HEK293 (cell line): ENCODE measurements at regions not wholly inside any gene's neighbourhood (a gene's known extent, or its start where the extent isn't known, plus 50 kb on each side); places are given as distances from the start of the nearest gene placed in this dataset.

Source experiments
- ZNF169 ChIP-seq: fragments of 450-650 bp; formaldehyde crosslinking; IDR thresholded peaks from 2 replicates; pipeline ENCODE4 v1.5.1; 2016; ENCODE audit warnings: missing biosample characterization, missing genetic modification characterization
- ZNF202 ChIP-seq: fragments of 450-650 bp; formaldehyde crosslinking; IDR thresholded peaks from 2 replicates; pipeline ENCODE4 v1.5.1; 2016; ENCODE audit warnings: missing biosample characterization, missing genetic modification characterization, borderline replicate concordance
- ZNF274 ChIP-seq, 2 experiments: fragments of 200-500 bp in 1 of 2; fragments of 450-650 bp in 1 of 2; sonication (Bioruptor generic) in 1 of 2; formaldehyde crosslinking in 1 of 2; IDR thresholded peaks; 2 replicates each; pipeline versions ENCODE4 v1.5.1 to v1.6.1; 2014 to 2016; ENCODE audit warnings: borderline replicate concordance in 1 of 2, inconsistent platforms in 1 of 2, low read length in 1 of 2, missing biosample characterization in 1 of 2, missing genetic modification characterization in 1 of 2
- ZNF677 ChIP-seq: fragments of 450-650 bp; IDR thresholded peaks from 2 replicates; pipeline ENCODE4 v1.5.0; 2018; ENCODE audit warnings: missing biosample characterization, mild to moderate bottlenecking, missing genetic modification characterization, moderate library complexity
- ZNF76 ChIP-seq: fragments of 450-650 bp; formaldehyde crosslinking; IDR thresholded peaks from 2 replicates; pipeline ENCODE4; 2016; ENCODE audit warnings: low read depth, missing biosample characterization, missing genetic modification characterization, borderline replicate concordance
- ZNF776 ChIP-seq: fragments of 450-650 bp; formaldehyde crosslinking; IDR thresholded peaks from 2 replicates; pipeline ENCODE4 v1.5.0; 2017; ENCODE audit warnings: missing biosample characterization, missing genetic modification characterization, borderline replicate concordance
- TF ChIP-seq, protein P1 (sequence below): fragments of 450-650 bp; formaldehyde crosslinking; IDR thresholded peaks from 2 replicates; pipeline ENCODE4 v1.5.1; 2016; ENCODE audit warnings: missing biosample characterization, missing genetic modification characterization
- TF ChIP-seq, protein P2 (sequence below): fragments of 450-650 bp; formaldehyde crosslinking; IDR thresholded peaks from 2 replicates; pipeline ENCODE4 v1.5.1; 2017; ENCODE audit warnings: missing biosample characterization, missing genetic modification characterization
- TF ChIP-seq, protein P3 (sequence below): fragments of 450-650 bp; formaldehyde crosslinking; IDR thresholded peaks from 2 replicates; pipeline ENCODE4 v1.5.1; 2016; ENCODE audit warnings: missing biosample characterization, missing genetic modification characterization, borderline replicate concordance

DNA sequence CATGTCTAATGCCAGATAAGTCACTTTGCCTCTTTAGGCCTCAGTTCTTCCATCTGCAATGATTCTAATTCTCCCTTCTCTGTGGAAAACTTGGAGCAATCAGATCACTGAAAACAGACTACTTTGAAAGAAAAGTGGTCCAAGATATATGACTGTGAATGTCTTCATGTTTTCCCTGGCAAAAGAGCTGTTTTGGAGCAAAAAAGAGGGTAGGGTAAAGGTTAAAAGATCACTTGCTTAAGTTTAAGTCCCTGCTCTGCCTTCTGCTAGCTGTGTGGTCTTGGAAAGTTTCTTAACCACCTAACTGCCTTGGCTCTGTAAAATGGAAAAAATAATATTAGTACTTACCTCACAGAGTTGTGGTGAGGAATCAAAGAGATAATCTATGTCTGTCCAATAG lies 140.3 kb upstream of the PAK3 start:
- TF ChIP-seq ZNF274 (IDR thresholded peaks at IDR 0.05; ENCODE audit: low read length) (no peak), ZNF274 (tag by site-specific recombination; IDR thresholded peaks at IDR 0.05; ENCODE audit: borderline replicate concordance) (no peak), ZNF169 (tag by site-specific recombination) (no peak), ZNF776 (tag by site-specific recombination) (no peak), ZNF76 (no peak), ZNF677 (tag by site-specific recombination) (no peak), ZNF202 (tag by site-specific recombination) (no peak)
- TF ChIP-seq, protein P1, sequence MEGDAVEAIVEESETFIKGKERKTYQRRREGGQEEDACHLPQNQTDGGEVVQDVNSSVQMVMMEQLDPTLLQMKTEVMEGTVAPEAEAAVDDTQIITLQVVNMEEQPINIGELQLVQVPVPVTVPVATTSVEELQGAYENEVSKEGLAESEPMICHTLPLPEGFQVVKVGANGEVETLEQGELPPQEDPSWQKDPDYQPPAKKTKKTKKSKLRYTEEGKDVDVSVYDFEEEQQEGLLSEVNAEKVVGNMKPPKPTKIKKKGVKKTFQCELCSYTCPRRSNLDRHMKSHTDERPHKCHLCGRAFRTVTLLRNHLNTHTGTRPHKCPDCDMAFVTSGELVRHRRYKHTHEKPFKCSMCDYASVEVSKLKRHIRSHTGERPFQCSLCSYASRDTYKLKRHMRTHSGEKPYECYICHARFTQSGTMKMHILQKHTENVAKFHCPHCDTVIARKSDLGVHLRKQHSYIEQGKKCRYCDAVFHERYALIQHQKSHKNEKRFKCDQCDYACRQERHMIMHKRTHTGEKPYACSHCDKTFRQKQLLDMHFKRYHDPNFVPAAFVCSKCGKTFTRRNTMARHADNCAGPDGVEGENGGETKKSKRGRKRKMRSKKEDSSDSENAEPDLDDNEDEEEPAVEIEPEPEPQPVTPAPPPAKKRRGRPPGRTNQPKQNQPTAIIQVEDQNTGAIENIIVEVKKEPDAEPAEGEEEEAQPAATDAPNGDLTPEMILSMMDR (tag by site-specific recombination): no peak
- TF ChIP-seq, protein P2, sequence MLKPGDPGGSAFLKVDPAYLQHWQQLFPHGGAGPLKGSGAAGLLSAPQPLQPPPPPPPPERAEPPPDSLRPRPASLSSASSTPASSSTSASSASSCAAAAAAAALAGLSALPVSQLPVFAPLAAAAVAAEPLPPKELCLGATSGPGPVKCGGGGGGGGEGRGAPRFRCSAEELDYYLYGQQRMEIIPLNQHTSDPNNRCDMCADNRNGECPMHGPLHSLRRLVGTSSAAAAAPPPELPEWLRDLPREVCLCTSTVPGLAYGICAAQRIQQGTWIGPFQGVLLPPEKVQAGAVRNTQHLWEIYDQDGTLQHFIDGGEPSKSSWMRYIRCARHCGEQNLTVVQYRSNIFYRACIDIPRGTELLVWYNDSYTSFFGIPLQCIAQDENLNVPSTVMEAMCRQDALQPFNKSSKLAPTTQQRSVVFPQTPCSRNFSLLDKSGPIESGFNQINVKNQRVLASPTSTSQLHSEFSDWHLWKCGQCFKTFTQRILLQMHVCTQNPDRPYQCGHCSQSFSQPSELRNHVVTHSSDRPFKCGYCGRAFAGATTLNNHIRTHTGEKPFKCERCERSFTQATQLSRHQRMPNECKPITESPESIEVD: no peak
- TF ChIP-seq, protein P3, sequence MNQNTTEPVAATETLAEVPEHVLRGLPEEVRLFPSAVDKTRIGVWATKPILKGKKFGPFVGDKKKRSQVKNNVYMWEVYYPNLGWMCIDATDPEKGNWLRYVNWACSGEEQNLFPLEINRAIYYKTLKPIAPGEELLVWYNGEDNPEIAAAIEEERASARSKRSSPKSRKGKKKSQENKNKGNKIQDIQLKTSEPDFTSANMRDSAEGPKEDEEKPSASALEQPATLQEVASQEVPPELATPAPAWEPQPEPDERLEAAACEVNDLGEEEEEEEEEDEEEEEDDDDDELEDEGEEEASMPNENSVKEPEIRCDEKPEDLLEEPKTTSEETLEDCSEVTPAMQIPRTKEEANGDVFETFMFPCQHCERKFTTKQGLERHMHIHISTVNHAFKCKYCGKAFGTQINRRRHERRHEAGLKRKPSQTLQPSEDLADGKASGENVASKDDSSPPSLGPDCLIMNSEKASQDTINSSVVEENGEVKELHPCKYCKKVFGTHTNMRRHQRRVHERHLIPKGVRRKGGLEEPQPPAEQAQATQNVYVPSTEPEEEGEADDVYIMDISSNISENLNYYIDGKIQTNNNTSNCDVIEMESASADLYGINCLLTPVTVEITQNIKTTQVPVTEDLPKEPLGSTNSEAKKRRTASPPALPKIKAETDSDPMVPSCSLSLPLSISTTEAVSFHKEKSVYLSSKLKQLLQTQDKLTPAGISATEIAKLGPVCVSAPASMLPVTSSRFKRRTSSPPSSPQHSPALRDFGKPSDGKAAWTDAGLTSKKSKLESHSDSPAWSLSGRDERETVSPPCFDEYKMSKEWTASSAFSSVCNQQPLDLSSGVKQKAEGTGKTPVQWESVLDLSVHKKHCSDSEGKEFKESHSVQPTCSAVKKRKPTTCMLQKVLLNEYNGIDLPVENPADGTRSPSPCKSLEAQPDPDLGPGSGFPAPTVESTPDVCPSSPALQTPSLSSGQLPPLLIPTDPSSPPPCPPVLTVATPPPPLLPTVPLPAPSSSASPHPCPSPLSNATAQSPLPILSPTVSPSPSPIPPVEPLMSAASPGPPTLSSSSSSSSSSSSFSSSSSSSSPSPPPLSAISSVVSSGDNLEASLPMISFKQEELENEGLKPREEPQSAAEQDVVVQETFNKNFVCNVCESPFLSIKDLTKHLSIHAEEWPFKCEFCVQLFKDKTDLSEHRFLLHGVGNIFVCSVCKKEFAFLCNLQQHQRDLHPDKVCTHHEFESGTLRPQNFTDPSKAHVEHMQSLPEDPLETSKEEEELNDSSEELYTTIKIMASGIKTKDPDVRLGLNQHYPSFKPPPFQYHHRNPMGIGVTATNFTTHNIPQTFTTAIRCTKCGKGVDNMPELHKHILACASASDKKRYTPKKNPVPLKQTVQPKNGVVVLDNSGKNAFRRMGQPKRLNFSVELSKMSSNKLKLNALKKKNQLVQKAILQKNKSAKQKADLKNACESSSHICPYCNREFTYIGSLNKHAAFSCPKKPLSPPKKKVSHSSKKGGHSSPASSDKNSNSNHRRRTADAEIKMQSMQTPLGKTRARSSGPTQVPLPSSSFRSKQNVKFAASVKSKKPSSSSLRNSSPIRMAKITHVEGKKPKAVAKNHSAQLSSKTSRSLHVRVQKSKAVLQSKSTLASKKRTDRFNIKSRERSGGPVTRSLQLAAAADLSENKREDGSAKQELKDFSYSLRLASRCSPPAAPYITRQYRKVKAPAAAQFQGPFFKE (tag by site-specific recombination): no peak
